ENCODE measurements at regions not wholly inside any gene's neighbourhood (a gene's known extent, or its start where the extent isn't known, plus 50 kb on each side); places are given as distances from the start of the nearest gene placed in this dataset.
"Not testable (repeated sequence)": the region's sequence is repeated elsewhere in the genome, so short reads cannot be mapped to it uniquely, and the experiment has no call there.

DNA sequence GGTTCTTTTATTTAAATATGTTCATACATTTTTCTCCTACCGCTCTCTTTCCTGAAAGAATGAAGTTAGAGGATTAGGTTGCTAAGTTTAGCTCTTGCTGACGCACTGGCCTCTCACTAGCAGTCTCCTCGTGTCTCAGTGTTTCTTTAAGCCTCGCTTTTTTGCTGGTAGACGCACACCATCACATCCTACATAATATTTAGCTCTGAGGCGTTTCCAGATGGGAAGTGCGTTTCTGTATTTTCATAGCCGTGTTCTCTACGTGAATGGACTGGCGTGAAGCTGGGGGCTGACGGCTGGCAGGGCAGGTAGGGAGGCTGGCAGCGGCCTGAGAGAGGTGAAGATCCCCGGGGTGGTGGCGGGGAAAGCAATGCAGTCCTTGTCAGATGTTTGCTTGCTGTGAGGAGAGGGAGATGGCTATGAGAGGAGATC, 79.2 kb upstream of the SPRY4 start:
- TF ChIP-seq, protein P1, sequence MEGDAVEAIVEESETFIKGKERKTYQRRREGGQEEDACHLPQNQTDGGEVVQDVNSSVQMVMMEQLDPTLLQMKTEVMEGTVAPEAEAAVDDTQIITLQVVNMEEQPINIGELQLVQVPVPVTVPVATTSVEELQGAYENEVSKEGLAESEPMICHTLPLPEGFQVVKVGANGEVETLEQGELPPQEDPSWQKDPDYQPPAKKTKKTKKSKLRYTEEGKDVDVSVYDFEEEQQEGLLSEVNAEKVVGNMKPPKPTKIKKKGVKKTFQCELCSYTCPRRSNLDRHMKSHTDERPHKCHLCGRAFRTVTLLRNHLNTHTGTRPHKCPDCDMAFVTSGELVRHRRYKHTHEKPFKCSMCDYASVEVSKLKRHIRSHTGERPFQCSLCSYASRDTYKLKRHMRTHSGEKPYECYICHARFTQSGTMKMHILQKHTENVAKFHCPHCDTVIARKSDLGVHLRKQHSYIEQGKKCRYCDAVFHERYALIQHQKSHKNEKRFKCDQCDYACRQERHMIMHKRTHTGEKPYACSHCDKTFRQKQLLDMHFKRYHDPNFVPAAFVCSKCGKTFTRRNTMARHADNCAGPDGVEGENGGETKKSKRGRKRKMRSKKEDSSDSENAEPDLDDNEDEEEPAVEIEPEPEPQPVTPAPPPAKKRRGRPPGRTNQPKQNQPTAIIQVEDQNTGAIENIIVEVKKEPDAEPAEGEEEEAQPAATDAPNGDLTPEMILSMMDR (IDR thresholded peaks at IDR 0.05; ENCODE audit: low read depth, low read length, missing control alignments): no peak

DNA sequence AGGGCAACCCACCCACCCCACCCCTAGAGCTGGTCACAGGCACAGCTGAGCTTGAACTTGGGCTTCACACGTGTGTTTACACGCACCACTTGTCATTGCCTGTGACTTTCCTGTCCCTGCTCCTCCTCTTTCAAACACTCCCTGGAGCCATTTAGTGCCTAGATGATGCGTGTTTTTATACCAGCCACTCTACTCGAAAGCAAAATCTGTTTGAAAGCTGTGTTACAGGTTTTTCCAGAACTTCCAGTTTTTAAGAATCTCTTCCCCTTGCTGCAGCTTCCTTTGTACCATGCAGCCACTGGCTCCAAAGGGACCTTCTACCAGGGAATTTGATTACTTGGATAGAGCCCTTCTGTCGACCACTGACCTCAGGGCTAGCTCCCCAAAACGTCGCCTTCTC, 78.8 kb upstream of the SPRY4 start:
- no peak overlapping the region for H3K4me3 ChIP-seq (ENCODE audit: low read depth, low read length)
- no peak for DNase-seq (ENCODE audit: low read depth)

More for the DNA sequence above, 79.2 kb upstream of the SPRY4 start:
- H3K4me3 ChIP-seq (ENCODE audit: low read depth, low read length): no peak overlapping the region
- DNase-seq (ENCODE audit: low read depth): no peak

DNA sequence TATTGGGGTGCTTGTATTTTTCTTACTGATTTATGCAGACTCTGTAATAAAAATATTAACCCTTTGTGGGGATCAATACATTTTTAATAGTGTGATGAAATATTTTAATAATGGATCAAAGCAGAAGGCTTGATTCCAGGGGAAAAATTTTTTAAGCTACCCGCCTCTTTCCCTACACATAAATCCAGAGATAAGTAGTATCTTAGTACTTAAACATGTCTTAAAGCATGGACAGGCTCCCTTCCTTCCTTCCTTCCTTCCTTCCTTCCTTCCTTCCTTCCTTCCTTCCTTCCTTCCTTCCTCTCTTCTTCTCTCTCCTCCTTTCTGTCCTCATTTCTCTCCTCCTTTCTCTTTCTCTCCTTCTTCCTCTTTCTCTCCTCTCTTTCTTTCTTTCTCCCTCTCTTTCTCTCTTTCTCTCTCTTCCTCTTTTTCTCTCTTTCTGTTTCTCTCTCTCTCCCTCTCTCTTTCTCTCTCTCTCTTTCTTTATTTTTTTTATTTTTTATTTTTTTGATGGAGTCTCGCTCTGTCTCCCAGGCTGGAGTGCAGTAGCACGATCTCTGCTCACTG, 78.0 kb upstream of the SPRY4 start:
- TF ChIP-seq, protein P1 (IDR thresholded peaks at IDR 0.05; ENCODE audit: low read depth, low read length, missing control alignments): no peak
- H3K4me3 ChIP-seq (ENCODE audit: low read depth, low read length): no peak overlapping the region
- no peak for DNase-seq (ENCODE audit: low read depth)

More for the DNA sequence above, 78.8 kb upstream of the SPRY4 start:
- TF ChIP-seq, protein P1 (IDR thresholded peaks at IDR 0.05; ENCODE audit: low read depth, low read length, missing control alignments): no peak

DNA sequence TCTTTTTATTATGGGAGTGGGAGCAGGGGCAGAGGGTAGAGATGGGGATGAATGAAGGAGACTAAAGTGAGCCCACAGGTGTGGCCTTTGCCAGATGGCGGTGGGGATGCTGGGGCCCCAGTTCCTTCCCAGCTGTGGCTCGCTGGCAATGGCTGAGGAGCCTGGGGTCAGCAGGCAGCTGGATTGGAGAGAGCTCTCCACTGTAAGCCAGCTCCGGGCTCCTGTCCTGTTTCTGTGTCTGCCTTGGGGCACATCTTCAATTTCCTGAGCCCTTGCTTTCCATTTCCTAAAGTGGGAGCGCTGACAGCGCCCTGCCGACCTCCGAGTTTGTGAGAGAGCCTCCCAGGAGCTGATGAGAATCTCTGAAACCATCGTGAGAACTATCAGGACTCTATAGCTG, 75.6 kb upstream of the SPRY4 start:
- no peak overlapping the region for H3K4me3 ChIP-seq (ENCODE audit: low read depth, low read length)
- TF ChIP-seq, protein P1 (IDR thresholded peaks at IDR 0.05; ENCODE audit: low read depth, low read length, missing control alignments): no peak
- DNase-seq (ENCODE audit: low read depth): no peak

DNA sequence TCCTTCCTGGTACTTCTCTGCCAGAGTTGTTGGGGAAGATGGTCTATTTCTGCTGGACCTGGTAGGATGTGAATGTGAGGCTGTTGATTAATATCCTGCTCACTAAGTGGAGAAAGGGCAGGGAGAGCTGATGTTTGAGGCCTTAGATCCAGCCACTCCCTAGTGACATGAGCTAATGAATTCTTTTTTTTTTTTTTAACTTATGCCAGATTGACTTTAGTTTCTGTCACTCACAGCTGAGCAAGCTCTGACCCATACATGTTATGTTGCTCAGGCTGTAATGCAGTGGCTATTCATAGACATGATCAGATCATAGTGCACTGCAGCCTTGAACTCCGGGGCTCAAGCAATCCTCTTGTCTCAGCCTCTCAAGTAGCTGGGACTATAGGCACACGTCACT, 75.1 kb upstream of the SPRY4 start:
- TF ChIP-seq, protein P1 (IDR thresholded peaks at IDR 0.05; ENCODE audit: low read depth, low read length, missing control alignments): no peak
- no peak for DNase-seq (ENCODE audit: low read depth)
- no peak overlapping the region for H3K4me3 ChIP-seq (ENCODE audit: low read depth, low read length)

DNA sequence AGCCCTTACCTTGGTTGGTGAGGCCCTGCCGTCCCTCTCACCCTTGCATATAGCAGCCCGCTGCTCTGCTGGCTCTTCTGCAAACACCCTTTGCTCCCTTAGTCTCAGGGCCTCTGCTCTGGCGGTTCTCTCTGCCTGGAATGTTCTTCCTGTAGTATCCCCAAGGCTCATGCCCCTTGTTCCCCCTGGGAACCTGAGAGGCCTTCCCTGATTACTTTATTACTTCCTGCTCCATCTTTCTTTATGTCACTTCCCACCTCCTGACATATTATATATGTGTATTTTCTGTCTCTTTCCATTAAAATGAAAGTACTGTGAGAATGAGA, 73.9 kb upstream of the SPRY4 start:
- no peak for DNase-seq (ENCODE audit: low read depth)
- no peak overlapping the region for H3K4me3 ChIP-seq (ENCODE audit: low read depth, low read length)

DNA sequence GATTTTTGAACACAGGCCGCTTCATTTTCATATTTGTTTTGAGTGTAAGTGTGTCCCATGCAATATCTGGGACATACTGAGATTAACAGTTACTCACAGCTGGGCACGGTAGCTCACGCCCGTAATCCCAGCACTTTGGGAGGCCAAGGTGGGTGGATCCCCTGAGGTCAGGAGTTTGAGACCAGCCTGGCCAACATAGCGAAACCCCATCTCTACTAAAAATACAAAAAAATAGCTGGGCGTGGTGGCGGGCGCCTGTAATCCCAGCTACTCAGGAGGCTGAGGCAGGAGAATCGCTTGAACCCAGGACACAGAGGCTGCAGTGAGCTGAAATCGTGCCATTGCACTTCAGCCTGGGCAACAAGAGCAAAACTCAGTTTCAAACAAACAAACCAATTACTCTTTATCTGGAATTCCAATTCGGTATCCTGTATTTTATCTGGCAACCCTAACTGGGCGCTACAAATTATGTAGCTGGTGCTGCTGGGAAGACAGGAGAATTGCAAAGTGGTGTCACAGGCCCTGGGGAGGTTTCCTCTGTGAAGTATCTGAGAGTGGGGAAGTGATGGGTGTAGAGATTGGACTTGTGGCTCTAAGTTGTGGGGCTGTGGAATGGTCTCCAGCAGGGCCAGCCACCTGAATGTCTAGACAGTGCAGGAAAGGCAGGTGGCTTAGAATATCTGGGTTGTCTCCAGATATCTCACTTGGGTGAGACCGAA, 73.3 kb upstream of the SPRY4 start:
- not testable (repeated sequence) for DNase-seq (ENCODE audit: low read depth); H3K4me3 ChIP-seq (ENCODE audit: low read depth, low read length)

More for the DNA sequence above, 73.9 kb upstream of the SPRY4 start:
- TF ChIP-seq, protein P1 (IDR thresholded peaks at IDR 0.05; ENCODE audit: low read depth, low read length, missing control alignments): no peak
